HT1080 (cell line): ENCODE measurements at regions not wholly inside any gene's neighbourhood (a gene's known extent, or its start where the extent isn't known, plus 50 kb on each side); places are given as distances from the start of the nearest gene placed in this dataset.

Experiments used
- DNase-seq: peaks from one replicate; pipeline ENCODE4 v3.0.0-alpha.2; 2015; ENCODE audit warnings: low read depth

- DNase-seq: no peak
Measured at GRCh38 chr13:33466262-33466661, 180.7 kb upstream of the STARD13 start.

GRCh38 chr13:33467556-33467955 lies 182.0 kb upstream of the STARD13 start:
- no peak for DNase-seq

GRCh38 chr13:33471204-33471603 lies 185.6 kb upstream of the STARD13 start:
- no peak for DNase-seq

GRCh38 chr13:33472446-33472845 lies 186.9 kb upstream of the STARD13 start:
- no peak for DNase-seq

GRCh38 chr13:33479105-33479504 lies 193.6 kb upstream of the STARD13 start:
- no peak for DNase-seq

GRCh38 chr13:33480561-33480960 lies 195.0 kb upstream of the STARD13 start:
- DNase-seq: no peak

GRCh38 chr13:33483471-33483870 lies 197.9 kb upstream of the STARD13 start:
- peak; percentile 56 for DNase-seq

GRCh38 chr13:33485247-33485646 lies 199.7 kb upstream of the STARD13 start:
- no peak for DNase-seq

- peak; percentile 74 for DNase-seq
Measured at GRCh38 chr13:33487575-33488243, 202.2 kb upstream of the STARD13 start.

- no peak for DNase-seq
Measured at GRCh38 chr13:33489563-33489962, 204.0 kb upstream of the STARD13 start.

- DNase-seq: no peak
Measured at GRCh38 chr13:33490461-33491327, 205.1 kb upstream of the STARD13 start.

GRCh38 chr13:33493672-33494365 lies 208.3 kb upstream of the STARD13 start:
- no peak for DNase-seq

GRCh38 chr13:33494596-33495204 lies 209.1 kb upstream of the STARD13 start:
- DNase-seq: peak; percentile 95

- DNase-seq: no peak
Measured at GRCh38 chr13:33496336-33496735, 210.8 kb upstream of the STARD13 start.

GRCh38 chr13:33497146-33497845 lies 211.7 kb upstream of the STARD13 start:
- peak; percentile 61 for DNase-seq

- no peak for DNase-seq
Measured at GRCh38 chr13:33508060-33508459, 222.5 kb upstream of the STARD13 start.

- no peak for DNase-seq
Measured at GRCh38 chr13:33509642-33510229, 224.2 kb upstream of the STARD13 start.

- no peak for DNase-seq
Measured at GRCh38 chr13:33510350-33510970, 224.9 kb upstream of the STARD13 start.

- no peak for DNase-seq
Measured at GRCh38 chr13:33512880-33513554, 227.5 kb upstream of the STARD13 start.

GRCh38 chr13:33514362-33514761 lies 228.8 kb upstream of the STARD13 start:
- DNase-seq: no peak
